Parathyroid adenoma (tissue), 2 donors: ENCODE measurements at regions not wholly inside any gene's neighbourhood (a gene's known extent, or its start where the extent isn't known, plus 50 kb on each side); places are given as distances from the start of the nearest gene placed in this dataset.

Experiments used
- H2AFZ ChIP-seq: fragments of 300-600 bp; sonication (generic); one replicate; pipeline ENCODE4 v1.7.0; 2017; ENCODE audit warnings: antibody characterized with exemption, mild to moderate bottlenecking
- H3K27ac ChIP-seq: fragments of 300-600 bp; sonication (generic); one replicate; pipeline ENCODE4 v1.7.0; 2017
- H3K27me3 ChIP-seq: fragments of 300-600 bp; sonication (generic); one replicate; pipeline ENCODE4 v1.7.0; 2017; ENCODE audit warnings: low read length; ENCODE audit not compliant: control insufficient read depth, insufficient read depth
- H3K36me3 ChIP-seq: fragments of 300-600 bp; sonication (generic); one replicate; pipeline ENCODE4 v1.7.0; 2017; ENCODE audit warnings: low read length; ENCODE audit not compliant: control insufficient read depth, insufficient read depth
- H3K4me1 ChIP-seq: fragments of 300-600 bp; sonication (generic); one replicate; pipeline ENCODE4 v1.7.0; 2017; ENCODE audit warnings: control low read depth
- H3K4me2 ChIP-seq: fragments of 300-600 bp; sonication (generic); one replicate; pipeline ENCODE4 v1.7.0; 2017; ENCODE audit warnings: low read length
- H3K4me3 ChIP-seq: fragments of 300-600 bp; sonication (generic); one replicate; pipeline ENCODE4 v1.7.0; 2017; ENCODE audit warnings: low read depth, low read length
- H3K79me2 ChIP-seq: fragments of 300-600 bp; sonication (generic); one replicate; pipeline ENCODE4 v1.7.0; 2017; ENCODE audit warnings: control low read depth
- H3K9ac ChIP-seq: fragments of 300-600 bp; sonication (generic); one replicate; pipeline ENCODE4 v1.7.0; 2017; ENCODE audit warnings: mild to moderate bottlenecking
- H3K9me3 ChIP-seq: fragments of 300-600 bp; sonication (generic); one replicate; pipeline ENCODE4 v1.7.0; 2017; ENCODE audit warnings: low read length; ENCODE audit not compliant: control insufficient read depth
- CTCF ChIP-seq: fragments of 300-600 bp; sonication (generic); IDR thresholded peaks from one replicate; pipeline ENCODE4 v1.7.0; 2017; ENCODE audit warnings: antibody characterized with exemption, mild to moderate bottlenecking
- donor health status: primary hyperparathyroidism.

GRCh38 chr4:27534488-27534887 is 673.8 kb downstream of the STIM2 start:
- Histone ChIP-seq H3K27ac (no peak overlapping the region), H3K9me3 (no peaks in the 10 kb centered on the region), H3K36me3 (no peaks in the 10 kb centered on the region), H3K9ac (no peak overlapping the region), H3K4me1 (no peaks in the 10 kb centered on the region), H3K27me3 (no peaks in the 10 kb centered on the region), H2AFZ (no peak overlapping the region), H3K4me3 (no peak overlapping the region), H3K4me2 (no peak overlapping the region), H3K79me2 (no peaks in the 10 kb centered on the region)
- no peak for TF ChIP-seq CTCF

GRCh38 chr4:27568236-27568951 is 707.8 kb downstream of the STIM2 start:
- Histone ChIP-seq H3K9me3 (no peaks in the 10 kb centered on the region), H3K4me1 (no peaks in the 10 kb centered on the region), H3K27ac (no peak overlapping the region), H3K27me3 (no peaks in the 10 kb centered on the region), H3K4me2 (no peak overlapping the region), H3K4me3 (no peak overlapping the region), H3K9ac (no peak overlapping the region), H3K36me3 (no peaks in the 10 kb centered on the region), H2AFZ (no peak overlapping the region), H3K79me2 (no peaks in the 10 kb centered on the region)
- no peak for TF ChIP-seq CTCF

- no peak overlapping the region for H3K27ac ChIP-seq
- H3K4me3 ChIP-seq = no peak overlapping the region
- H3K9me3 ChIP-seq = no peaks in the 10 kb centered on the region
- TF ChIP-seq CTCF = no peak
- H2AFZ ChIP-seq = no peak overlapping the region
- H3K36me3 ChIP-seq = no peaks in the 10 kb centered on the region
- H3K79me2 ChIP-seq = no peaks in the 10 kb centered on the region
- H3K27me3 ChIP-seq = no peaks in the 10 kb centered on the region
- no peaks in the 10 kb centered on the region for H3K4me1 ChIP-seq
- no peak overlapping the region for H3K4me2 ChIP-seq
- no peak overlapping the region for H3K9ac ChIP-seq
Observed at GRCh38 chr4:27568952-27569319, 708.3 kb downstream of the STIM2 start.

- H3K36me3 ChIP-seq = no peaks in the 10 kb centered on the region
- H3K4me1 ChIP-seq = no peaks in the 10 kb centered on the region
- no peak overlapping the region for H3K27ac ChIP-seq
- H3K9ac ChIP-seq = no peak overlapping the region
- H2AFZ ChIP-seq = no peak overlapping the region
- H3K4me2 ChIP-seq = no peak overlapping the region
- H3K27me3 ChIP-seq = no peaks in the 10 kb centered on the region
- no peak overlapping the region for H3K4me3 ChIP-seq
- TF ChIP-seq CTCF = no peak
- no peaks in the 10 kb centered on the region for H3K9me3 ChIP-seq
- no peaks in the 10 kb centered on the region for H3K79me2 ChIP-seq
Observed at GRCh38 chr4:27574743-27575142, 714.1 kb downstream of the STIM2 start.

GRCh38 chr4:27577951-27578350 is 717.3 kb downstream of the STIM2 start:
- Histone ChIP-seq H3K4me2 (no peak overlapping the region), H3K27ac (no peak overlapping the region), H3K9me3 (no peaks in the 10 kb centered on the region), H3K9ac (no peak overlapping the region), H3K4me3 (no peak overlapping the region), H3K4me1 (no peaks in the 10 kb centered on the region), H2AFZ (no peak overlapping the region), H3K79me2 (no peaks in the 10 kb centered on the region), H3K27me3 (no peaks in the 10 kb centered on the region), H3K36me3 (no peaks in the 10 kb centered on the region)
- TF ChIP-seq CTCF = no peak
